NB4 (cell line): ENCODE measurements at regions not wholly inside any gene's neighbourhood (a gene's known extent, or its start where the extent isn't known, plus 50 kb on each side); places are given as distances from the start of the nearest gene placed in this dataset.

Source experiments
- CTCF ChIP-seq: IDR thresholded peaks from one replicate; pipeline ENCODE4 v1.5.1; 2012; ENCODE audit warnings: low read depth, low read length
- POLR2A ChIP-seq: IDR thresholded peaks from 2 replicates; pipeline ENCODE4 v1.6.1; 2011; ENCODE audit warnings: mild to moderate bottlenecking; ENCODE audit not compliant: insufficient read length; ENCODE audit errors: extremely low read depth
- TF ChIP-seq, protein P1 (sequence below): IDR thresholded peaks from 2 replicates; pipeline ENCODE4 v1.6.1; 2011; ENCODE audit warnings: low read depth, low read length

- no peak for TF ChIP-seq POLR2A
- TF ChIP-seq CTCF, result no peak
- TF ChIP-seq, protein P1, sequence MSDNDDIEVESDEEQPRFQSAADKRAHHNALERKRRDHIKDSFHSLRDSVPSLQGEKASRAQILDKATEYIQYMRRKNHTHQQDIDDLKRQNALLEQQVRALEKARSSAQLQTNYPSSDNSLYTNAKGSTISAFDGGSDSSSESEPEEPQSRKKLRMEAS, result no peak
These were observed 181.6 kb downstream of the UTRN start for GRCh38 chr6:144466716-144467115.
